GM21515 (cell line): ENCODE measurements at regions not wholly inside any gene's neighbourhood (a gene's known extent, or its start where the extent isn't known, plus 50 kb on each side); places are given as distances from the start of the nearest gene placed in this dataset.

Experiments used
- ATAC-seq: cut with Tn5 transposase; IDR thresholded peaks from one replicate; pipeline ENCODE4 v1.9.1; 2021; ENCODE audit not compliant: unreplicated experiment

- no peak for ATAC-seq
Measured at GRCh38 chr3:106578911-106579310, 710.1 kb upstream of the CBLB start.

- ATAC-seq: no peak
Measured at GRCh38 chr3:106582151-106582550, 713.3 kb upstream of the CBLB start.

DNA sequence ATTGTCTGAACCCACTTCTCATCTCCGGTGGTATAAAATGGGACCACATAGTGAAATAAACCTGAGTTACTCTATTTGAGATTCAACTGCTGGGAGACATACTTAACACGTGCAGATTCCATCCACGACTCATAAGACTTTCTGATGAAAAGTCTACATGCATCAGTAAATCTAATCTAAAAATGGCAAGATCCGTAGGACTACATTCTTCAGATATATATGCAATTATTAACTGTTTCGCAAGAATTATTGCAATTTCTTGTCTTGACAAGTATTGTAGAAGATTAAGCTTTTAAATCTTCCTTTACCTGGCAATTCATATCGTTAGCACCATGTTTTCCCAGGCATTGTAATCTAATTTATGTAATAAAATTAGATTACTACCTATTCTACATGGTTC lies 718.7 kb upstream of the CBLB start:
- no peak for ATAC-seq

DNA sequence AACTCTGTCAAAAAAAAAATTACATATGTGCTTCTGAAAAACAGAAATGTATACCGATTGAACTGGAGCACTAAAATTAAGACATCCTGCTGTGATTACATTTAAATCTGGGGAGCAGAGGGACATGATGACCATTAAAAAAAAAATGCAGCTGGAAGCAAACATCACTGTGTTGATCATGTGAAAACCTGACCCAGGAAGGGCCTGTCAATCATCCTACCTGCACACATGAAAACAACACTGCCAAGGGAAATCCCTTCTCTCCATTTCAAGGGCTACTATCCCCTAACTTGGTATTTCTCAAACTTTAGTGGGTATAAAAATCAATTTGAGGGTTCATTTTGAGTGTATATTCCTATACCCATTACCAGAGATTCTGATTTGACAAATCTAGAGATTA lies 719.9 kb upstream of the CBLB start:
- no peak for ATAC-seq

DNA sequence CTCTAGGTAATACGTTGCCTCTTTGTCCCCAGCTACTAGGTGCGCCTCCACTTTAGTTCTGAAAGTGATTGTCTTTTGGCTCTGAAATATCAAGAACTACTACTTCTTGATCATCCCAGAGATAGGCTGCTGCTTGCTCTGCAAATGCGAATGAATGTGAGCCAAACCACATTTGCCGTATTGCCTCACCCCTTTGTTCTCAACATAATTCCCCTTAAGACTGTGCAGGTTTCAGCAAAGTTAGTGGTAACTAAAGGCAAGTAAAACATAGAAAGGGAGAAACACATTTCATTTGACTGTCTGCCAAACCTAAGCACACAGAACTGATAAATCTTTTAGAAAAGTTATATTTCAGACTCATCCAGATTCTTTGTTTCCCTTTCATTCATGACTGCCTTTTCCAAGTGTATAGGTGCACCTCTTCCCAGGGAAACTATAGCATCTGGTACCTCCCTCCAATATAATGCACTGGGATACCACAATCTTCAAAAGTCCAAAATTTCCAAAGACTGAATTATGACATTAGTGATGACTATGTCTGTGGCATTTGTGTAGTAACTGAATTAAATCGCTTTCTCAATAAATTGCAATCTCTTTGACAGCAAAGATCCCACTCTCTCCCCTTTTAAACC lies 720.6 kb upstream of the CBLB start:
- ATAC-seq: no peak

DNA sequence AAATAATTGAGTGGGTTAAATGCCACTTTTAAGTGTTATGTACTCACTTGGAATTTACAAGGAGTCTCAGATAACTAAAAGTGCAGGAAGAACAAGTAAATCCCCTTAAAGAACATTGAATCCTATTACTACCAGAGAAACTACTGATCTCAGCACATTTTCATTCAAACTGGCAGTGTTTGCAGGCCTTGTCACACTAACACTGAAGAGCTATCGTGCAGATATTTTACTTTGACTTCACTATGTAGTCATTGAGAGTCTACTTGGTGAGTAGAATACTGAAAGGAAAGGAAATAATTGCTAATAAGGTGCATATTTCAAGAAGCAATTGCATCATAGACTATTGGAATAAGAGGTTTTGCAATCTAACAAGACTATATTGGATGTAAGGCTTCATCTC lies 721.4 kb upstream of the CBLB start:
- ATAC-seq: no peak

DNA sequence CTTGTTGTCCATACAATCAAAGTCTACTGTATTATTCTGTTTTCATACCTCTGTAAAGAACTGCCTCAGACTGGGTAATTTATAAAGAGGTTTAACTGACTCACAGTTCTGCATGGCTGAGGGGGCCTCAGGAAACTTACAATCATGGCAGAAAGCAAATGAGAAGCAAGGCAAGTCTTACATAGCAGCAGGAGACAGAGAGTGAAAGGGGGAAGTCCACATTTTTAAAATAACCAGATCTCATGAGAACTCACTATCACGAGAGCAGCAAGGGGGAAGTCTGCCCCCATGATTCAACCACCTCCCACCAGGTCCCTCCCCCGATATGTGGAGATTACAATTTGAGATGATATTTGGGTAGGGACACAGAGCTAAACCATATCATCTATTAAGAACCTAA lies 724.6 kb upstream of the CBLB start:
- no peak for ATAC-seq

GRCh38 chr3:106609666-106610301 lies 741.0 kb upstream of the CBLB start:
- ATAC-seq: peak; percentile 87

DNA sequence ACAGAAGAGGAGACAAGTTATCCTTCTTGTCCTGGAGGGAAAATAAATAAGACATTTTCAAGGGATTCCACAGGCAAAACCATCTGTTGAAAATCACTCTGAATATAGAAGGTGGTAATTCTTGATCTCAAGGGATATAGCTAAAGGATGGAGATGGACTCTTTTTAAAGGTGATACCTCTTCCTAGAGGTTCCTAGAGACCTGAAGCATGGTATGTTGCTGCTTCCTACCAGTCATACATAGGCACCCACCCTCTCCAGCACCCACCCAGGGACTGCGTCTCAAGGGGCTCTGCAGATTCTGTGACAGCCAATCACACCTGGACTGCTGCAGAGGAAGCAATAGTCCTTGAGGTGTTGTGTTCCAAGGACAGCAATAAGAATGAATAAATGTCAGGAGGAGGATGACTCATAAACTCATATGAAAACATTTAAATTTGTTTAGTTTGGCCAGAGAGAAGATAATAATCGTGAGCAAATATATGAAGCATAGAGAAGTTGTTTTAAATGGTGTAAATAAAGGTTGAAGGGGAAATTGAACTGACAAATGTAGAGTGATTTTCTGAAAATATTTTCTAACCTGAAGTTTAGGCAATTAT lies 741.6 kb upstream of the CBLB start:
- ATAC-seq: no peak

DNA sequence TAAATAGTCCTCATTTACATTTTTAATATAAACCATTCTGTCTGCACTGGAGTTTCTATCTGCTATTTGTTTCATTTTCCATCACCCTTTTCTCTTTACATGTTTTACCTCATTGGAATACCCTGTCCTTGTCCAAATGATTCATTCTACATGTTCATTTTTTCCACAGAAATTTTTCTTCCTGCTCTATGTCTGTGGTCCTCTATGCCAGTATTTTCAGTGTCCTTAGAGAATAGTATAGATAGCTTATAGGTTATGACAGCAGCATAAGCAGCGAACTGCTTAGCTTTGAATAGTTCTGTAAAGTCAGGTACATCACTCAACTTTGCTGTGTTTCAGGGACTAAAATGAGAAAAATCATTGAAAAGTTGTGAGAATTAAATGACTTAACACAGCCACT lies 742.3 kb upstream of the CBLB start:
- ATAC-seq: no peak

- no peak for ATAC-seq
Measured at GRCh38 chr3:106611841-106612240, 743.0 kb upstream of the CBLB start.

GRCh38 chr3:106616556-106616955 lies 747.7 kb upstream of the CBLB start:
- ATAC-seq: no peak

GRCh38 chr3:106617276-106617675 lies 748.5 kb upstream of the CBLB start:
- ATAC-seq: no peak

- no peak for ATAC-seq
Measured at GRCh38 chr3:106620646-106621045, 751.8 kb upstream of the CBLB start.

DNA sequence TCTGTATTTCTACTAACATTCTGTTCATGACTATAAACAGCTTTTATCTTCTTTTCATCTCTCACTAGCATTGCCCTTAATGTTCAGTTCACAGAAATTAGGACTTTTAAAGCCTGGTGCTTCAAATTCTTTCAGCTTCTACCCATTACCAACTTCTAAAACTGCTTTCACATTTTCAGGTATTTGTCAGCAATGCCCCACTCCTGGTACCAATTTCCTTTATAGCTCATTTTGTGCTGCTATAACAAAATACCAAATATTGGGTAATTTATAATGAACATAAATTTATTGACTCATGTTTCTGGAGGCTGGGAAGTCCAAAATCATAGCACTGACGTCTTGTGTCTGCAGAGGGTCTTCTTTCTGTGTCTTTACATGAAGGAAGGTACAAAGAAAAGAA lies 753.1 kb upstream of the CCDC54 start:
- ATAC-seq: no peak

DNA sequence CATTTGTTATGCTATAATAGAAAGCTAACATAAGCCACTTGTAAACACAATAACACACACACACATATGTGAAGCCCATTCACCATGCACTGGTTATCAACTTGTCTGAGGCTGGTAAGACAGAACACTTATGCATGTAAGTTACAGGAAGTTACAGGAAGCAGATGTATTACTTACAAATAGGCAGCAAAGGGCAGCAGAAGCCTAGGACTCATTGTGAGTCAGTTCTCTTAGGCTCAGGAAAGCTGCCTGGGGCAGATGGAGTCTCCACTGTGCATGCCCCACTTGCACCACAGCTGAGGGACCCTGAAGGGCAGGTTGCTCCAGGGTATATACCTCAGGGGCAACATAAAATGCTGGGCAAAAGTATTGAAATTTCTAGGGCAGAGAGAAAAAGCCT lies 748.8 kb upstream of the CCDC54 start:
- ATAC-seq: no peak

DNA sequence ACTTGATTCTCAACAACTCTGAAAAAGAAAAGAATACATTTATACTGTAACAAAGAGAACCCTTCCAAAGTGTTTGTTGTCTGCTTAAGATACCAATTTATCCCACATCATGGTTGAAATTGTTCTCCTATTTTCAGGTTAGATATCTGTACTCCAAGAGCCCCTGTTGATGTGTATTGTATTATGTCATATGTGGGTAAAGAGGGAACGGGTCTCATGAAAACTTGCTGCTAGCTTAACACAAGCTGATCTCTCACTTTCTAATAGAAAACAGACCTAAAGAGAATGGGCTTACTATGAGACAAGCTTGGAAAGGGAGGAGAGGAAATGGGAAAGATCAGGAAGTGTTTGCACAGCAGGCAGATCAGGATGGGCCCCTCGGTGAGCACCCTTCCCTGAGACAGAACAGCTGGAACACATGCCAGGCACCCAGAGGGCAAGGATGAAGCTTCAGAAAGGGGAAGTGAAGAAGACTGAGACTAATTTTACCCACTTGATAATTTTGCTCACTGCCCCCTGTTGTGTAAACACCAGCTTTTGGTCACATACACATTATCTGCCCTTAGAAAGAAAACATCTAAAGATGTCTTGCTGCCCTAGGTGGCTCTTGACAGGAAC lies 747.9 kb upstream of the CCDC54 start:
- ATAC-seq: peak; percentile 81

- no peak for ATAC-seq
Measured at GRCh38 chr3:106631373-106632108, 745.7 kb upstream of the CCDC54 start.

- ATAC-seq: no peak
Measured at GRCh38 chr3:106635271-106635670, 742.0 kb upstream of the CCDC54 start.

GRCh38 chr3:106635826-106636225 lies 741.4 kb upstream of the CCDC54 start:
- ATAC-seq: no peak

DNA sequence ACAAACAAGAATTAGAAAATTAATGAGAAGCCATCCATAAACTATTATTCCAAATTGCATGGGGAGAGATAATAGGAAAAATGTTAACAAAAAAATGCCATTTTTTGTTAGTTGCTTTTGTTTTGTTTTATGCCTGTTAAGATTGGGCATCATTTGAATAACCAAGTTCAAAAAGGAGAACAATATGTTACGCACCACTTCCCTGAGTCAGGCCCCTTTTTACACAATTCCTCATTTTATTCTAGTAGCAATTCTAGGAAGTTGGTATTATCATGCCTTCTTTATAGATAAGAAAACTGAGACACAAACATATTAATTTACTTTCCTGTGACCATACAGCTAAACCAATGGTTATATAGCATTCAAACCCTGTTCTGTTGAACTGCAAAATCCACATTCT lies 736.9 kb upstream of the CCDC54 start:
- no peak for ATAC-seq

DNA sequence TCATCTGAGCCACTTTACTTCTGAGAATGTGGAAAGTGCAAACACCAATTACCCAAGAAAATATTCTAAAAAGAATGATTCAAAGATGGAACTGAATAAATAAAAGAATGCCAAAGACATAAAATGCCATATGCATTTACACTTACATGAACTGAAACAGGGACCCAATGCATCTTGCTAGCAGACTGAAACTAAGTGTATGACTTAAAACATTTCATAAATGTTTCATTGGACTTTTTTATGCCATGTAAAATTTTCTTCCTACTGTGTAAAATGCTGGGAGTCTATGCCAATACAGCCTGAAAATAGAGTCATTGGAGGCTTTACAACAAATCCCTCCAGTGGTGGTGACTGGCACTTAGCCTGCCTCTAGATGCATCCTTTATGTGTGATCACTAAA lies 735.1 kb upstream of the CCDC54 start:
- ATAC-seq: no peak
